GM12872 (cell line): ENCODE measurements at regions not wholly inside any gene's neighbourhood (a gene's known extent, or its start where the extent isn't known, plus 50 kb on each side); places are given as distances from the start of the nearest gene placed in this dataset.

Source experiments
- TF ChIP-seq, protein P1 (sequence below): IDR thresholded peaks from 3 replicates; pipeline ENCODE4 v1.5.1; 2011; ENCODE audit warnings: low read depth, mild to moderate bottlenecking, low read length, moderate library complexity; ENCODE audit not compliant: insufficient read depth

DNA sequence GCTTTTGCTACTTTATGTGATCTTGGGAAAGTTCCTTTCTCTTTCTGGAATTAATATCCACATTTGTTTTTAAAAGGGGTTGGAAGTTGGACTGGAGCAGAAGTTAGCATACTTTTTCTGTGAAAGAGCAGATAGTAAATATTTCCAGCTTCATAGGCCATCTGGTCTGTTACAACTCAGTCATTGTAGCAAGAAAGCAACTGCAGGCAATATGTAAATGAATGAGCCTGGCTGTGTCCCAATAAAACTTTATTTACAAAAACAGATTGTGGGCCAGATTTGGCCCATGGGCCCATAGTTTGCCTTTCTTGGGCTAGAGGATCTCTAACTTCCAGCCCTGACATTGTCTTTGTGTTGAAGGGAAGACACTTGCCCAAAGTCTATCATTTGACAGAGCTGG is 104.4 kb downstream of the ACTL7B start:
- TF ChIP-seq, protein P1, sequence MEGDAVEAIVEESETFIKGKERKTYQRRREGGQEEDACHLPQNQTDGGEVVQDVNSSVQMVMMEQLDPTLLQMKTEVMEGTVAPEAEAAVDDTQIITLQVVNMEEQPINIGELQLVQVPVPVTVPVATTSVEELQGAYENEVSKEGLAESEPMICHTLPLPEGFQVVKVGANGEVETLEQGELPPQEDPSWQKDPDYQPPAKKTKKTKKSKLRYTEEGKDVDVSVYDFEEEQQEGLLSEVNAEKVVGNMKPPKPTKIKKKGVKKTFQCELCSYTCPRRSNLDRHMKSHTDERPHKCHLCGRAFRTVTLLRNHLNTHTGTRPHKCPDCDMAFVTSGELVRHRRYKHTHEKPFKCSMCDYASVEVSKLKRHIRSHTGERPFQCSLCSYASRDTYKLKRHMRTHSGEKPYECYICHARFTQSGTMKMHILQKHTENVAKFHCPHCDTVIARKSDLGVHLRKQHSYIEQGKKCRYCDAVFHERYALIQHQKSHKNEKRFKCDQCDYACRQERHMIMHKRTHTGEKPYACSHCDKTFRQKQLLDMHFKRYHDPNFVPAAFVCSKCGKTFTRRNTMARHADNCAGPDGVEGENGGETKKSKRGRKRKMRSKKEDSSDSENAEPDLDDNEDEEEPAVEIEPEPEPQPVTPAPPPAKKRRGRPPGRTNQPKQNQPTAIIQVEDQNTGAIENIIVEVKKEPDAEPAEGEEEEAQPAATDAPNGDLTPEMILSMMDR, result no peak

- TF ChIP-seq, protein P1, result no peak
Observed at GRCh38 chr9:108750661-108751215, 105.0 kb downstream of the ACTL7B start.

DNA sequence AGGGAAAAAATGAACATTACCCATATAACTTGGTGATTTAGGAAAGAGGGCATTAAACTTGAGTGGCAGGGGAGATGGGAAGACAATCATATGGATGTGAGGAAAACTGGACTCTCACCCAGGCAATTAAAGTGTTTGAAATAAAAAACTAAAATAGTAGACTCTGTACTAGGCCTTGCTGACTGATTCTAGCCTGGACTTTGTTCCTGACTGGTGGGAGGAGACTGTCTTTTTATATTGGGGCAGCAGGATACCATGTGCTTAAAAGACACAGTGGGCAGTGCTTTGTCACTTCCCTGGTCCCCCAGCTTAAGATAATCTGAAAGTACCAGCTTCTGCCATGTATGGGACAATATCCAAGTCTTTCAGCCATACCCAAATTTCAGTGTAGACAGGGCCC is 107.0 kb downstream of the ACTL7B start:
- TF ChIP-seq, protein P1, result no peak

DNA sequence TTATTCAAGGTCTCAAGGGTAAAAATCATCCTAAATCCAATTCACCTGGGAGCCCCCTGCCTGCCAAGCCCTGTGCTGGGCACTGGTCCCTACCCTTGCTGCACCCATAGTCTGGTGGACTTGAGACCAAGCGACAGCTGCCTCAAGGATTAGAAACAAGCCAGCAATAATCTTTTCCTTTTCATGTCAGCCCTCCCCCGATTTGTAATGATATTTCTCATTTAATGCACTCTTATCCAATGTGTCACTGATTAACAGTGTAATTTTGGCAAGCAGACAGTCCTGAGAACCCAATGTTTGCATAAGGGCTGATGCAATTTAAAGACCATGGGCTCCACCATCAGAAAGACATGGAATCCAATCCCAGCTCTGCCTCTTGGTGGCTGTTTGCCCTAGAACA is 108.9 kb downstream of the ACTL7B start:
- TF ChIP-seq, protein P1, result no peak

GRCh38 chr9:108746001-108746400 is 109.8 kb downstream of the ACTL7B start:
- TF ChIP-seq, protein P1, result no peak

DNA sequence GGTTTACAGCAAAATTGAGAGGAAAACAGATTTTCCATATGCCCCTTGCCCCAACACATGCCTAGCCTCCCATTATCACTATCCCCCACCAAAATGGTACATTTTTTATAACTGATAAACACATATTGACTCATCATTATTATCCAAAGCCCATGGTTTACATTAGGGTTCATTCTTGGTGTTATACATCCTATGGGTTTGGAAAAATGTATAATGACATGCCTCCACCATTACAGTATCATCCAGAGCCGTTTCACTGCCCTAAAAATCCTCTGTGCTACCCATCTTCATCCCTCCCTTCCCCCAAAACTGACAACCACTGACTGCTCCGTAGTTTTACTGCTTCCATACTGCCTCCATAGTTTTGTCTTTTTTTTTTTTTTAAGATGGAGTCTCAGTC is 111.1 kb downstream of the ACTL7B start:
- TF ChIP-seq, protein P1, result no peak

- TF ChIP-seq, protein P1, result no peak
Observed at GRCh38 chr9:108743901-108744371, 111.8 kb downstream of the ACTL7B start.
